ENCODE measurements at regions not wholly inside any gene's neighbourhood (a gene's known extent, or its start where the extent isn't known, plus 50 kb on each side); places are given as distances from the start of the nearest gene placed in this dataset.

DNA sequence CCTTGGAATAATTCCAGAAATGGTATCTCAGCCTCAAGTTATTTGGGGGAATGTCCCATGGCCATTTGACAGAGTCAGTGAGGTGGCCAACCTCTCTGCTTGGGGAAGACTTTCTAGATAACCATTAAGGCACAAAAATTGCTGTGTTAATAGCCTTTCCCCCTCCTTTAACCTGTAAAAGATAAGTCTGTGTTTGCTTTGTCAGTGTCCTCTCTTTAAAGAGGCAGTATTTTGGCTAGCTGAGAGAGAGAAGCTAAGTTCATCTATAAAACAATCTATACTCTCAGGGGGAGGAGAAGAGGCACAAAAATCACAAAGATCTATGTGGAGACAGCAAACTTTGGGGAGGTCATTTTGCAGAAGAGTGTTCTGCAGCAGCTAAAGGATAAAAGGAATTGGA, 72.1 kb downstream of the PLCE1 start:
- DNase-seq (ENCODE audit: low read depth in 1 of 2, low spot score in 1 of 2) = no peak
- H3K27me3 ChIP-seq = no peaks in the 10 kb centered on the region
- TF ChIP-seq, protein P1, sequence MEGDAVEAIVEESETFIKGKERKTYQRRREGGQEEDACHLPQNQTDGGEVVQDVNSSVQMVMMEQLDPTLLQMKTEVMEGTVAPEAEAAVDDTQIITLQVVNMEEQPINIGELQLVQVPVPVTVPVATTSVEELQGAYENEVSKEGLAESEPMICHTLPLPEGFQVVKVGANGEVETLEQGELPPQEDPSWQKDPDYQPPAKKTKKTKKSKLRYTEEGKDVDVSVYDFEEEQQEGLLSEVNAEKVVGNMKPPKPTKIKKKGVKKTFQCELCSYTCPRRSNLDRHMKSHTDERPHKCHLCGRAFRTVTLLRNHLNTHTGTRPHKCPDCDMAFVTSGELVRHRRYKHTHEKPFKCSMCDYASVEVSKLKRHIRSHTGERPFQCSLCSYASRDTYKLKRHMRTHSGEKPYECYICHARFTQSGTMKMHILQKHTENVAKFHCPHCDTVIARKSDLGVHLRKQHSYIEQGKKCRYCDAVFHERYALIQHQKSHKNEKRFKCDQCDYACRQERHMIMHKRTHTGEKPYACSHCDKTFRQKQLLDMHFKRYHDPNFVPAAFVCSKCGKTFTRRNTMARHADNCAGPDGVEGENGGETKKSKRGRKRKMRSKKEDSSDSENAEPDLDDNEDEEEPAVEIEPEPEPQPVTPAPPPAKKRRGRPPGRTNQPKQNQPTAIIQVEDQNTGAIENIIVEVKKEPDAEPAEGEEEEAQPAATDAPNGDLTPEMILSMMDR (IDR thresholded peaks at IDR 0.05; ENCODE audit: low read depth, low read length) = no peak
- no peaks in the 10 kb centered on the region for H3K4me1 ChIP-seq (ENCODE audit: low read depth)
- no peaks in the 10 kb centered on the region for H3K36me3 ChIP-seq
- no peaks in the 10 kb centered on the region for H3K9me3 ChIP-seq (ENCODE audit: low read depth)
- H3K27ac ChIP-seq = no peak overlapping the region
- H3K4me3 ChIP-seq = no peak overlapping the region

DNA sequence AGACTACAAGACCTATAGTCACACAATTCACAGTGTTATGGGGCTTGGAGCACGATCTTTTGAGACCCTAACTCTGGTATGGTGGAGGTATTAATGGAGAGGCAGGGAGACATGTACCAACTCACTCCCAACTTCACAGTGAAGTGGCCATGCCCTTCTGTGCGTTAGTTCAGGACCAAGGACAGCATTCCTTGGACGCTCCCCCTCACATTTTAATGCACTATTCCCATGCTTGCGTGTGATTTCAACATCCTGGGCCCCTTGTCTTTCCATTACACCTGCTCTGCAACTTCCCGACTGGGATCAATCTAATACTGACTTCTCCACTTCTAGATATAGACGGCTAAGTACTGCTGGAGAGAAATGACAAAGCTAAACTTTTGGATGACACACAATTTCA, 72.7 kb downstream of the PLCE1 start:
- H3K4me3 ChIP-seq = no peak overlapping the region
- H3K4me1 ChIP-seq (ENCODE audit: low read depth) = no peaks in the 10 kb centered on the region
- H3K27ac ChIP-seq = no peak overlapping the region
- H3K9me3 ChIP-seq (ENCODE audit: low read depth) = no peaks in the 10 kb centered on the region
- TF ChIP-seq, protein P1 (IDR thresholded peaks at IDR 0.05; ENCODE audit: low read depth, low read length) = no peak
- DNase-seq (ENCODE audit: low read depth in 1 of 2, low spot score in 1 of 2) = peak; percentile 79 to 83
- no peaks in the 10 kb centered on the region for H3K27me3 ChIP-seq
- H3K36me3 ChIP-seq = no peaks in the 10 kb centered on the region

DNA sequence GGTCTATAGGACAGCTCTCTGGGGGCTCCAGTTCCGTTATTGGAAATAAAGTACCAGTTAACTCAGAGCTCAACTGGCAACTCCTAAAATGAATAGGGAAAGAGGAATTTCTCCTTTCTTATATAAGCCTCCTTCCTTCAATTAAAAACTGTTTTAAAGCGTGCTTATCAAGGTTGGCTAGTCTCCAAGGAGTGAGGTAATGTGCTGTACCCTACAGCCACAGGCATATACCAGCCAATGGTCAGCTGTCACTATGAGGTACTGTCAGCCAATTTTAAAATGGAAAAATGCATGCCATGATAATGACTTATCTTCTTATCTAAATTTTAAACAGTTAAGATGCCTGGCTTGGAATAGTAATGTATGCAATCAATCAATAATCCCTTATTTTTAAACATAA, 76.2 kb downstream of the PLCE1 start:
- H3K27me3 ChIP-seq = no peaks in the 10 kb centered on the region
- TF ChIP-seq, protein P1 (IDR thresholded peaks at IDR 0.05; ENCODE audit: low read depth, low read length) = no peak
- H3K36me3 ChIP-seq = no peaks in the 10 kb centered on the region
- no peak overlapping the region for H3K27ac ChIP-seq
- H3K9me3 ChIP-seq (ENCODE audit: low read depth) = no peaks in the 10 kb centered on the region
- DNase-seq (ENCODE audit: low read depth in 1 of 2, low spot score in 1 of 2) = peak in 1 of 2 donors; percentile 52
- H3K4me3 ChIP-seq = no peak overlapping the region
- H3K4me1 ChIP-seq (ENCODE audit: low read depth) = no peaks in the 10 kb centered on the region

DNA sequence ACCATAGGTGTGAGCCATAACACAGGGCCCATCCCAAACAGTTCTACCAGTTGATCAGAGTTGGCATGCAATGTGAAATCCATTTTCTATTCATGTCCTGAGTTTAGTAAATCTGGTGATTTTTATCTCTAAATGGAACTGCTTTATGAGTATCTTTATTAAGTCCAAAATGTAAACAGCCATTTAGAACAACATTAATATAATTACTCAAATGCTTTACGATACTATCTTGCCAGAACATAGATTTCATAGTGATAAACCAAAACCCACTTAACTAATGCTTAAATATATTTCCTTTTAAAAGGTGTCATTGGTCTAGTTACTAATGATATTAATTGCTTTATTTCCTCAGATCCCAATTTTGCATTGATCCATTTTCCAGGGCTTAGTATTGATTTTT, 80.7 kb downstream of the PLCE1 start:
- Histone ChIP-seq H3K4me3 (no peak overlapping the region), H3K36me3 (no peaks in the 10 kb centered on the region), H3K4me1 (ENCODE audit: low read depth) (no peaks in the 10 kb centered on the region), H3K9me3 (ENCODE audit: low read depth) (no peaks in the 10 kb centered on the region), H3K27me3 (no peaks in the 10 kb centered on the region), H3K27ac (no peak overlapping the region)
- TF ChIP-seq, protein P1 (IDR thresholded peaks at IDR 0.05; ENCODE audit: low read depth, low read length) = no peak
- DNase-seq (ENCODE audit: low read depth in 1 of 2, low spot score in 1 of 2) = no peak

DNA sequence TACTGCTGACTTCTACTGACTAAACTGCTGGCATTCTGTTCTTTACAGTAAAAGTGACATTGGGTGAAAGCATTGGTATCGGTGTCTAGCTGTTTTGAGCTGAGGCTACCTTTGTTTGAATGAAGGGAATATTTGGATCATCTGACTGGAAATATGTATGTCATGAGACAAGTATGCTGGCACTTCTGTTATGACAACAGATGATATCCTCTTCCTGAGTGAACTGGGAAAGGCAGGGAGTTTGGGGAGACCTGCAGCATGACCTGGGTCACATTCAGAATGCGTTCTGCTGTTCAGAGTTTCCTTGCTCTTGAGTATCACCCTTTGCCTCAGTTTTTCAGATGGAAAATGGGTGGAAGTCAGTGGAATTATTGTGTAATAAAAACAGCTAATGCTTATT, 81.8 kb downstream of the PLCE1 start:
- H3K27me3 ChIP-seq = no peaks in the 10 kb centered on the region
- TF ChIP-seq, protein P1 (IDR thresholded peaks at IDR 0.05; ENCODE audit: low read depth, low read length) = no peak
- no peak for DNase-seq (ENCODE audit: low read depth in 1 of 2, low spot score in 1 of 2)

DNA sequence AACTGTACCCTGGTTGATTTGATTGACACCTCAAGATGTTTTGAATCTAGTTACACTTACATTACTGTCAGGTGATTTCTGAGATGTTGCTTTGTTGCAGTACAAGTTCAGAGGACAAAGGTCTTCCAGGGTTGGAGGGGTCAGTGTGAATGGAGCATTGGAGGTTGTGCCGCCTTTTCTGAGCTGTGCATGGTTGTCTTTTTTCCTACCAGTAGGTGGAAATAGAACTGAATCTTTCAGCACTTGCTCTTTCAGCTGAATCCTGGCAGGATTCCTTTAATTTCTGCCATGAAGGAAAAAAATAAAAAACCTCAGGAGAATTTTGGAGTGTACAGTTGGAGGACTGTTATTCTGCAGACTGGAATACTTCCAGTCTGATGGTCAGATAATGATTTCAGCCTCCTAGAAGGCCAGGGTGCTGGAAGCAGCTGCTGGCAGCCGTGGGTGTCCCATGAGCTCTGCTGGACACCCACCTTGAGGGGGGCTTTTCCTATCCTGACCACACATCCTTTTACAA, 82.7 kb downstream of the PLCE1 start:
- Histone ChIP-seq H3K9me3 (ENCODE audit: low read depth) (no peaks in the 10 kb centered on the region), H3K4me1 (ENCODE audit: low read depth) (no peaks in the 10 kb centered on the region), H3K4me3 (no peak overlapping the region), H3K27ac (no peak overlapping the region), H3K36me3 (no peaks in the 10 kb centered on the region), H3K27me3 (no peaks in the 10 kb centered on the region)
- DNase-seq (ENCODE audit: low read depth in 1 of 2, low spot score in 1 of 2) = peak in 1 of 2 donors; percentile 80
- TF ChIP-seq, protein P1 (IDR thresholded peaks at IDR 0.05; ENCODE audit: low read depth, low read length) = peak; percentile 61

More for the DNA sequence above, 81.8 kb downstream of the PLCE1 start:
- no peaks in the 10 kb centered on the region for H3K36me3 ChIP-seq
- no peak overlapping the region for H3K27ac ChIP-seq
- no peak overlapping the region for H3K4me3 ChIP-seq
- no peaks in the 10 kb centered on the region for H3K9me3 ChIP-seq (ENCODE audit: low read depth)
- no peaks in the 10 kb centered on the region for H3K4me1 ChIP-seq (ENCODE audit: low read depth)
